ENCODE measurements at regions not wholly inside any gene's neighbourhood (a gene's known extent, or its start where the extent isn't known, plus 50 kb on each side); places are given as distances from the start of the nearest gene placed in this dataset.
"Not testable (repeated sequence)": the region's sequence is repeated elsewhere in the genome, so short reads cannot be mapped to it uniquely, and the experiment has no call there.

- DNase-seq: no peak
Measured at GRCh38 chrX:45803383-45803921, 602.8 kb upstream of the DIPK2B start.

DNA sequence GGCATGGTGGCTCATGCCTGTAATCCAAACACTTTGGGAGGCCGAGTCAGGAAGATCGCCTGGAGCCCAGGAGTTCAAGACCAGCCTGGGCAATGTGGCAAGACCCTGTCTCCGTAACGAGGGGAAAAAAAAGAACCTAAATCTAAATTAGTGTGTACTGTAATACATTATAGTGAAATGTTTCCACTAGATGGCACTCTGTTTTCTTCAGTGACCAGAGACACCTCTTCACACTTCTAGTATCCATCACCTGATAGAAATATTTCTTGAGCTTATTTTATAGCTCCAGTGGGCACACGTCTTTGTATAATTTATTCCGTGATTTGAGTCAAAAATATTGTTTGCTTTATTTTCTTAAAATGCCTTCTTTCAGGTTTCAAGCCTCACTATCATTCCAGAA lies 600.9 kb upstream of the DIPK2B start:
- peak in 1 of 2 experiments; percentile 16 for DNase-seq

GRCh38 chrX:45800746-45801453 lies 600.2 kb upstream of the DIPK2B start:
- not testable (repeated sequence) for DNase-seq

DNA sequence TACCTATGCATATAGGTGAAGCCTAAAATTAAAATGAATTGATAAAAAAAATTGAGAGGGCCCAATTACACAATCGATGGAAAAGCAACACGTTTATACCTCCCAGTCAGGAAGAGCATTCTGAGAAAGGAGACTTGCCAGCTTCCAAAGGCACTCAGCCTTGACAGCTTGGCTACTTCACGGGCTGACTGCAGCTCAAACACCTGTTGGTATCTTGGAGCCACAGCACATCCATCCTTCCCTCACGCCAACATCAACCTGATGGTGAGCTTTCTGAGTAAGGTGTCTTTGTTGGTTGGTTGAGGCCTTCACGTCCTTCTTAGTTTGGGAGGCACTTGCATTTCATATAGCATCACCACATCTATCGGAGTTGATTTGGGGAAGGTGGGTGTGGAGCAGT lies 598.9 kb upstream of the DIPK2B start:
- no peak for DNase-seq

DNA sequence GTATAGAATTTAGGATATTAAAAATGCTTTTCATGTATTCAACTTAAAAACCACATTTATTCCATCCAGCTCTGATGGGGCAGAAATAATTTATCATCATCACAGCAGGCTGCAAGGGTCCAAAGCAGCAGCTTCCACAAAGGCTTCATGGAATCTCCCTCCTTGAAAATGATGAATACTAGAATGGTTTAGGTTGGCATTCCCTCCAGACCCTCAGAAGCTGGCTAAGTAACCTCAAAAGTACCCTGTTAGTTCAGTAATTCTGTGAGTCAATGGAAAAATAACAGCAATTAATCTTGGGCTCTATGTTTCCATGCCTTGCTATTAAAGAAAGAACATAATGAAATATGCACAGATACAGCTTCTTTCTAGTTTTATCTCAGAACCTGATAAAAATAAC lies 594.9 kb upstream of the DIPK2B start:
- no peak for DNase-seq

GRCh38 chrX:45794995-45795337 lies 594.3 kb upstream of the DIPK2B start:
- DNase-seq: no peak

- DNase-seq: no peak
Measured at GRCh38 chrX:45794323-45794994, 593.8 kb upstream of the DIPK2B start.

GRCh38 chrX:45788941-45789348 lies 588.3 kb upstream of the DIPK2B start:
- no peak for DNase-seq

- no peak for DNase-seq
Measured at GRCh38 chrX:45788315-45788714, 587.6 kb upstream of the DIPK2B start.

DNA sequence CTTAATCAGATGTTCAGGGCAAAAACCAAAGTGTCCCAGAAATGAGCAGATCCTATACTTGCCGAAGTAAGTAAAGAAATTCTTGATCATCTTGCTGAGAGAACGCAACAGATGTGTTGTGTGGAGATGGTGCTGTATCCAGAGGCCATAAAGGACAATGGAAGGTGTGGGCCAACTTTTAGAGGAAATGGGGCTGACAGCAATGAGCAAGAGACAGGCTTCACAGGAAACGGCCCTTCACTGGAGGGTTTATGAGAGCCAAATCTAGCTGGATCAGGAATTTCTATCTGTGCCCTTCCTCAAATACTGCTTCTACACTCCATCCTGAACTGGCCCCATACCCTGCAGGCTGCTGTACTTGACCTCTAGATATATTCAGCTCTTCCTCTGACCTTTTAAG lies 583.9 kb upstream of the DIPK2B start:
- DNase-seq: no peak

GRCh38 chrX:45783002-45783401 lies 582.3 kb upstream of the DIPK2B start:
- no peak for DNase-seq

- no peak for DNase-seq
Measured at GRCh38 chrX:45781901-45782553, 581.4 kb upstream of the DIPK2B start.

GRCh38 chrX:45778616-45779015 lies 577.9 kb upstream of the DIPK2B start:
- DNase-seq: no peak

- no peak for DNase-seq
Measured at GRCh38 chrX:45777366-45777765, 576.7 kb upstream of the DIPK2B start.

GRCh38 chrX:45775468-45775867 lies 574.8 kb upstream of the DIPK2B start:
- DNase-seq: no peak

DNA sequence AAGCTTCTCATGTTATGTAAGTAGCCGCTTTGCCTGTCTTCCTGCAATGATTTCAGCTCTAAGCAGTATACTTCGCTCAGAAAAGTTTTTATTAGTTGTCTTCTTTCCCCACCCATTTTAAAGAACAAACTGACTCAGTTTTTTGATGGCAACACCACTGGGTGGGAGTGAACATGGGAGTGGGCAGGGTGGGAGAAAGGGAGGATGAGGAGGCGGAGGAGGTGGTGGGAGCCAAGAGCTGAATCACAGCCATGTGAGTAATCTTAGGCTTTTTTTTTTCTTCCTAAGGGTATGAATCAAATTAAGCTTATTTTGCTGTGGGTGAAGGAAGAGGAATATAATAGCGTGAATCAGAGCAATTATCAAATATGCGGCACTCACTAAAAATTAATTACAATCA lies 574.3 kb upstream of the DIPK2B start:
- no peak for DNase-seq

DNA sequence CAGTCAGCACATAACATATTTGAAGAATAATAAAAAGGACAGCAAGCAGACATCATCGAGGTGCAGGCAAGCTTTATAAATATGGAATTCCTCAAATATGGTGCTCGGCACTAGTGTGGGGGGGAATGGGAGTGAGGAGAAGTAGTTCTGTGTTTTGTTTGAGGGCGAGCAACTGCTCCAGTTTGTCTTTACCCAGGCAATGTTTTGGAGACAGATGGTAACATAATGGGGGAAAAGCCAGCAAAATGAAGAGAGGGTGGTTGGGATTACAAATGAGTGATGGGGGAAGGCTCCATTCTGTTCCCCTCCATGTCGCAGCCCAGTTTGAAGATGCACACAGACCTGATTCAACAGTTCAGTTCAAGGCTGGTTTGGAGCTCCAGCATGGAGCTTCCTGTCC lies 572.9 kb upstream of the DIPK2B start:
- no peak for DNase-seq

DNA sequence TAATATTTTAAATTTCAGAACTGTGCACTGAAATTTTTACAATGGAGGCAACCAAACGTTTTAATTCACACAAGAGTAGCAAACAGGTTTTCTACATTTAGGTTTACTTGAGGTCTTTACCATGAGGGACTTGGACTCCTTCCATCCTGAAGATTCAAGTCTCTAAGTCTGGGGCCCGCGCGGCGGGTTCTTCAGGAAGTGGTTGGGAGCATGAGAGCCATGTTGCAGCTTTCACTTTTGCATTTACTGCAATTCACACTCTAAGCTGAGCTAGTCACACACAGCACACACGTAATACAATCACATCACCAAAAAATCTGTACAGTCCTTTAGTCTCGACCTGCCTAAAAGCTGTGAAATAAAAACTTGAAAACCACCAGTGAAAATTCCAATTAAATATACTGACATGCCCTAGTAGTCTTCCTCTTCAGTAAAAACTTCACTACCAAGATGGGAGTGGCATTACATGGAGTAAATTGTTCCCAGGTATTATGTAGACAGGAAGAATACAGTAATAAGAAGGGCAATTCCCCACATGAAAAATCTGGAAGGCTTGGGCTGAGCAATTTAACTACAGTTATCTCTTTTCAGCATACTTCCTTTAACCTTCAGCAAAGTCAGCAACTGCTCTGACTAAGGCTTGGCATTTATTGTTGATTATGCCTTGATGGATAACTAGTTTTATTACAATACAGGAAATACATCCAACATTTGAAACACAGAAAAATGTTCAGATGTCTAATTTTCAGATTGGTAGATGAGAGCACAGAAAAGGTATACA lies 571.1 kb upstream of the DIPK2B start:
- DNase-seq: no peak

GRCh38 chrX:45771114-45771513 lies 570.4 kb upstream of the DIPK2B start:
- no peak for DNase-seq

- DNase-seq: no peak
Measured at GRCh38 chrX:45769761-45770582, 569.3 kb upstream of the DIPK2B start.

DNA sequence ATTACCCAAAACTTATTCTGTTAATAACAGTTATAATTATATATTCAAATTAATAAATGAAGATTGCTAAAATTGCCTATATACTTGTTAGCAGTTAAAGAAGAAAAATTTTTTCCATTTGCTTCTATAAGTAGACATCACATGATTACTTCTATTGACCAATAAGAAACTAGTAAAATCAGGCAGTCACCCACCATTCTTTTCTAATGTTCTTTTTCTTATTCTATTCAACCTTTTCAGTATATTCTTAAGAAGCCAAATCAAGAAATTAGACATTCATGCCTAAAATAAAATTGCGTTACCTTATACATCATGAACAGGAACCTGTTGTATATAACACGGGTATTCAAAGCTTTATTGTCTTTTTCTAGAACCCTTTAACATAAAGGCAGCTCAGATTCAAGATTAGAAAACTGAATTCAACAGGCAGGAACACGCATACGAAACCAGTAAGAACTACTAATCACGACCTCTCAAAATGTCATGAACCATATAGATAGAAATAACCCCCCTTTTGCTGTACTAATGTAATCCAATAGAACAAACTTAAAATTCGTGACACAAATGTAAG lies 568.1 kb upstream of the DIPK2B start:
- DNase-seq: no peak

DNA sequence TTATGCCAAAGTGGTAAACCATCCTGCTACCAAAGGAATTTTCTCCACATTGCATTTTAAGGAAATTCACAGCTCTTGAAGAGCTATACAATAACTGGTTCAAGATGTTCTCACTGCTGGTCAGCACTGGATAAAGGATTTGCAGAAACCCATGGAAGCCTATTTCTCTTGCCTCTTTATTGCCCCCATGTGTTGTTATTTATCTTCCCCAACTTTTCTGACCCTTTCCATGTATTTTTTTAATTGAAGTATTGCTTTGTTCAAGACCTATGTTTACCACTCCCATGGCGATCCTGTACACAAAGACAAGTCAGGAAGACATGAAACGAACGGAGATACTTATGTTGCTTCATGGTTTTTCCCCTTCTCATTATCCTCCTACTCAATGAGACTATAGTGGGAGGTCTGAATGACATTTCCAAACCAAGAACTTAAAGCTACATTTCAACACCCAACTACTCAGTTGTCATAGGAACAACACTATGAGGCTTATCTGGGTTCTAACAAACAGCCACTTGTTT lies 566.4 kb upstream of the DIPK2B start:
- DNase-seq: no peak
